A673 (cell line): ENCODE measurements at regions not wholly inside any gene's neighbourhood (a gene's known extent, or its start where the extent isn't known, plus 50 kb on each side); places are given as distances from the start of the nearest gene placed in this dataset.

Experiments used
- BruUV-seq: library from RNA; stranded (reverse); fragments of 400-500 nt; replicated peaks from 2 replicates; lab custom pipeline; 2021; lab: Mats Ljungman, UMichigan
- CTCF ChIA-PET: fragments of 300-600 bp; sonication (Branson Sonifier 250); formaldehyde crosslinking; loops from one replicate; lab custom pipeline; 2022; ENCODE audit warnings: antibody characterized with exemption; lab: Charles Lee
- POLR2A ChIA-PET: fragments of 300-600 bp; sonication (Branson Sonifier 250); formaldehyde crosslinking; loops from one replicate; lab custom pipeline; 2022; ENCODE audit warnings: antibody characterized with exemption; ENCODE audit not compliant: low non-redundant PET; lab: Charles Lee
- DNase-seq: peaks from one replicate; pipeline ENCODE4 v3.0.0-alpha.2; 2015; ENCODE audit warnings: low spot score
- H3K27ac ChIP-seq: fragments of 200-600 bp; sonication (generic); 2 replicates; pipeline ENCODE4 v1.5.1; 2016; ENCODE audit warnings: mixed run types, low read depth, mild to moderate bottlenecking, mixed read lengths, antibody characterized with exemption, low read length; ENCODE audit not compliant: poor library complexity, severe bottlenecking
- H3K27me3 ChIP-seq: fragments of 200-600 bp; sonication (generic); replicated peaks from 2 replicates; pipeline ENCODE4 v1.6.1; 2017; ENCODE audit warnings: mixed run types, low read depth, mild to moderate bottlenecking, mixed read lengths, antibody characterized with exemption, low read length; ENCODE audit not compliant: insufficient read depth, poor library complexity
- H3K36me3 ChIP-seq: fragments of 200-600 bp; sonication (generic); 2 replicates; pipeline ENCODE4 v1.6.1; 2016; ENCODE audit warnings: mixed run types, mild to moderate bottlenecking, mixed read lengths, antibody characterized with exemption, low read length; ENCODE audit not compliant: insufficient read depth, poor library complexity, severe bottlenecking
- H3K4me1 ChIP-seq: fragments of 200-600 bp; sonication (generic); 2 replicates; pipeline ENCODE4 v1.6.1; 2017; ENCODE audit warnings: mixed run types, mild to moderate bottlenecking, mixed read lengths, antibody characterized with exemption, low read length; ENCODE audit not compliant: insufficient read depth, poor library complexity, severe bottlenecking
- H3K4me3 ChIP-seq: fragments of 200-600 bp; sonication (generic); 2 replicates; pipeline ENCODE4 v1.5.1; 2016; ENCODE audit warnings: low read depth, mixed run types, mild to moderate bottlenecking, mixed read lengths, low read length; ENCODE audit not compliant: poor library complexity, severe bottlenecking
- H3K9me3 ChIP-seq: fragments of 200-600 bp; sonication (generic); 2 replicates; pipeline ENCODE4 v1.6.1; 2016; ENCODE audit warnings: mixed run types, low read depth, mild to moderate bottlenecking, mixed read lengths, antibody characterized with exemption, low read length; ENCODE audit not compliant: poor library complexity, severe bottlenecking
- CTCF ChIP-seq: fragments of 300-800, 200-600 bp; sonication (generic); conservative IDR thresholded peaks from 2 replicates; pipeline ENCODE4 v1.5.1; 2017; ENCODE audit warnings: low read depth, mild to moderate bottlenecking, antibody characterized with exemption, low read length, moderate library complexity, mixed read lengths
- EZH2 ChIP-seq: fragments of 200-600 bp; sonication (generic); IDR thresholded peaks from 2 replicates; pipeline ENCODE4 v1.6.1; 2017; ENCODE audit warnings: borderline replicate concordance, low read depth, mild to moderate bottlenecking, mixed read lengths, antibody characterized with exemption, low read length; ENCODE audit not compliant: poor library complexity, severe bottlenecking
- intact Hi-C: fragments of 100-400 bp; cut with micrococcal nuclease; formaldehyde crosslinking; loops from one replicate; pipeline ENCODE4 v1.10.0; 2022; ENCODE audit not compliant: unreplicated experiment

GRCh38 chr1:96995351-96995750, 273.8 kb downstream of the PTBP2 start:
- Histone ChIP-seq H3K9me3 (no peaks in the 10 kb centered on the region), H3K4me1 (peaks cover 26% of the 10 kb centered on the region), H3K27ac (peak overlapping the region; percentile 71), H3K27me3 (no peaks in the 10 kb centered on the region), H3K36me3 (no peaks in the 10 kb centered on the region), H3K4me3 (no peak overlapping the region)
- intact Hi-C loops: no loop called here
- no peak for DNase-seq
- no TSS peak for BruUV-seq
- CTCF ChIA-PET: no interaction called here
- TF ChIP-seq EZH2: no peak
- TF ChIP-seq CTCF: no peak
- POLR2A ChIA-PET: no interaction called here

GRCh38 chr1:96996001-96996400, 274.4 kb downstream of the PTBP2 start:
- no peaks in the 10 kb centered on the region for H3K36me3 ChIP-seq
- no peaks in the 10 kb centered on the region for H3K9me3 ChIP-seq
- BruUV-seq: no TSS peak
- no peak for DNase-seq
- H3K4me1 ChIP-seq: peaks cover 26% of the 10 kb centered on the region
- TF ChIP-seq CTCF (no peak), EZH2 (no peak)
- CTCF ChIA-PET: no interaction called here
- H3K27me3 ChIP-seq: no peaks in the 10 kb centered on the region
- H3K4me3 ChIP-seq: no peak overlapping the region
- POLR2A ChIA-PET: no interaction called here
- intact Hi-C loops: no loop called here
- peak overlapping the region; percentile 71 for H3K27ac ChIP-seq

GRCh38 chr1:96997717-96998116, 276.1 kb downstream of the PTBP2 start:
- H3K4me1 ChIP-seq: peaks cover 26% of the 10 kb centered on the region
- CTCF ChIA-PET: no interaction called here
- no peaks in the 10 kb centered on the region for H3K27me3 ChIP-seq
- peak overlapping the region; percentile 30 for H3K27ac ChIP-seq
- DNase-seq: no peak
- BruUV-seq: no TSS peak
- H3K36me3 ChIP-seq: no peaks in the 10 kb centered on the region
- no peaks in the 10 kb centered on the region for H3K9me3 ChIP-seq
- POLR2A ChIA-PET: no interaction called here
- H3K4me3 ChIP-seq: no peak overlapping the region
- TF ChIP-seq CTCF: no peak
- TF ChIP-seq EZH2: no peak
- intact Hi-C loops: no loop called here
